Activated naive CD8-positive, alpha-beta T cell treated with anti-CD3 and anti-CD28 coated beads for 36 hours (primary cell): ENCODE measurements at regions not wholly inside any gene's neighbourhood (a gene's known extent, or its start where the extent isn't known, plus 50 kb on each side); places are given as distances from the start of the nearest gene placed in this dataset.
"Not testable (repeated sequence)": the region's sequence is repeated elsewhere in the genome, so short reads cannot be mapped to it uniquely, and the experiment has no call there.

Experiments used
- DNase-seq: peaks from one replicate; pipeline ENCODE4 v3.0.0; 2021
- H3K27ac Mint-ChIP-seq: one replicate; pipeline ENCODE4 v1.8.0; 2022; ENCODE audit warnings: mild to moderate bottlenecking, moderate library complexity, mixed read lengths
- H3K27me3 Mint-ChIP-seq: one replicate; pipeline ENCODE4 v1.8.0; 2022; ENCODE audit warnings: mild to moderate bottlenecking, mixed read lengths
- H3K36me3 Mint-ChIP-seq: one replicate; pipeline ENCODE4 v1.8.0; 2021; ENCODE audit warnings: mild to moderate bottlenecking, mixed read lengths
- H3K4me1 Mint-ChIP-seq: one replicate; pipeline ENCODE4 v1.8.0; 2021; ENCODE audit warnings: mixed read lengths
- H3K4me3 Mint-ChIP-seq: one replicate; pipeline ENCODE4 v1.8.0; 2022; ENCODE audit warnings: mild to moderate bottlenecking, moderate library complexity, mixed read lengths
- H3K9me3 Mint-ChIP-seq: one replicate; pipeline ENCODE4 v1.8.0; 2022; ENCODE audit warnings: mixed read lengths

DNA sequence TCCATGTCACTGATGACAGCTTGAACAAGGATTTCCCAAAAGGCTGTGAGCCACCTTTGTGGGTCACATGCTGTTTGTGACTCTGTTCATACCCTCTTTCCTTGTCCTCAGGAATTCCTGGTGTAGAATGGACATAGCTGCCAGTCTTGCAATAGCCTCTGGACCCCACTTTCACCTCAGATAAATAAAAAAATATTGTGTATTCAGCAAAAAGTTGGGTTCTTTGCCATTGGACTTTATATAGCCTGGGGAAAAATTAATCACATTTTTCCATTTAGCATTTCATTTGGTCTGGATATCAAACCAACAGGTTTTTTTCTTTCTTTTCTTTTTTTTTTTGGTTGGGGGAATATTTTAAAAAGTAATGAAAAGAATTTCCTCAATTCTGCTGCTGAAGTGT, 144.8 kb downstream of the PDCD6IP start:
- H3K27me3 Mint-ChIP-seq, result no peaks in the 10 kb centered on the region
- H3K4me1 Mint-ChIP-seq, result peaks cover 16% of the 10 kb centered on the region
- DNase-seq, result no peak
- H3K9me3 Mint-ChIP-seq, result no peaks in the 10 kb centered on the region
- H3K27ac Mint-ChIP-seq, result no peak overlapping the region
- H3K4me3 Mint-ChIP-seq, result no peak overlapping the region
- no peaks in the 10 kb centered on the region for H3K36me3 Mint-ChIP-seq

GRCh38 chr3:33946612-33947011, 148.2 kb downstream of the PDCD6IP start:
- H3K4me3 Mint-ChIP-seq, H3K27ac Mint-ChIP-seq, H3K9me3 Mint-ChIP-seq: not testable (repeated sequence)

GRCh38 chr3:33947272-33948195, 149.1 kb downstream of the PDCD6IP start:
- no peak for DNase-seq
- Mint-ChIP-seq H3K4me1 (peaks cover 2% of the 10 kb centered on the region), H3K4me3 (no peak overlapping the region), H3K36me3 (no peaks in the 10 kb centered on the region), H3K27me3 (no peaks in the 10 kb centered on the region), H3K9me3 (no peaks in the 10 kb centered on the region), H3K27ac (no peak overlapping the region)

More at GRCh38 chr3:33946612-33947011, 148.2 kb downstream of the PDCD6IP start:
- not testable (repeated sequence) for DNase-seq, H3K36me3 Mint-ChIP-seq, H3K27me3 Mint-ChIP-seq
- peaks cover 10% of the 10 kb centered on the region for H3K4me1 Mint-ChIP-seq

GRCh38 chr3:33949074-33949473, 150.6 kb downstream of the PDCD6IP start:
- H3K27me3 Mint-ChIP-seq, result no peaks in the 10 kb centered on the region
- H3K36me3 Mint-ChIP-seq, result no peaks in the 10 kb centered on the region
- no peaks in the 10 kb centered on the region for H3K9me3 Mint-ChIP-seq
- DNase-seq, result no peak
- no peaks in the 10 kb centered on the region for H3K4me1 Mint-ChIP-seq
- no peak overlapping the region for H3K27ac Mint-ChIP-seq
- H3K4me3 Mint-ChIP-seq, result no peak overlapping the region

DNA sequence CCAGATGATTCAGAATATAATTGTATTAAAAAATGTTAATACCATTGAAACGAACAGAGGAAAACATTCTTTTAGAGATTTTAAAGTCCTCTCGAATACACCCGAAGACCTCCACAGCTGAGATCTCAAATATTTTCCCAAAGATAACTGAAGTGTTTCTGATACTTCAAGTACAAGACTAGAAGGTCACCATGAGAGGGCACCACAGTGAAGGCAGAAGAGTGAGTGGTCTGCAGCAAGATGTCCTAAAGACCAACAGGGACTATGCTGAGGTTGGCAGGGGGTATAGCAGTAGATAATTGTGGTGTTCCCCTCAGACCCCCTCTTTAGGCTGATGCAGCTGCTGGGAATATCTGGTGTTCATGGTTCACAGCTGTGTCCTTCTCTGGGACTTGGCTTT, 156.5 kb downstream of the PDCD6IP start:
- Mint-ChIP-seq H3K27me3 (peaks cover 5% of the 10 kb centered on the region), H3K4me1 (no peaks in the 10 kb centered on the region), H3K4me3 (no peak overlapping the region), H3K36me3 (no peaks in the 10 kb centered on the region), H3K27ac (no peak overlapping the region), H3K9me3 (no peaks in the 10 kb centered on the region)
- DNase-seq, result no peak

GRCh38 chr3:33956206-33956605, 157.8 kb downstream of the PDCD6IP start:
- H3K27me3 Mint-ChIP-seq, result peaks cover 5% of the 10 kb centered on the region
- H3K9me3 Mint-ChIP-seq, result no peaks in the 10 kb centered on the region
- no peaks in the 10 kb centered on the region for H3K4me1 Mint-ChIP-seq
- H3K36me3 Mint-ChIP-seq, result no peaks in the 10 kb centered on the region
- DNase-seq, result no peak
- H3K4me3 Mint-ChIP-seq, result no peak overlapping the region
- no peak overlapping the region for H3K27ac Mint-ChIP-seq

- H3K9me3 Mint-ChIP-seq, result no peaks in the 10 kb centered on the region
- no peaks in the 10 kb centered on the region for H3K4me1 Mint-ChIP-seq
- H3K4me3 Mint-ChIP-seq, result no peak overlapping the region
- H3K27me3 Mint-ChIP-seq, result peaks cover 5% of the 10 kb centered on the region
- DNase-seq, result no peak
- H3K27ac Mint-ChIP-seq, result no peak overlapping the region
- H3K36me3 Mint-ChIP-seq, result no peaks in the 10 kb centered on the region
Measured at GRCh38 chr3:33956776-33957175, 158.3 kb downstream of the PDCD6IP start.

- H3K27me3 Mint-ChIP-seq, result peaks cover 5% of the 10 kb centered on the region
- no peaks in the 10 kb centered on the region for H3K4me1 Mint-ChIP-seq
- no peaks in the 10 kb centered on the region for H3K36me3 Mint-ChIP-seq
- DNase-seq, result no peak
- H3K9me3 Mint-ChIP-seq, result no peaks in the 10 kb centered on the region
- H3K4me3 Mint-ChIP-seq, result no peak overlapping the region
- no peak overlapping the region for H3K27ac Mint-ChIP-seq
Measured at GRCh38 chr3:33957176-33957575, 158.7 kb downstream of the PDCD6IP start.

DNA sequence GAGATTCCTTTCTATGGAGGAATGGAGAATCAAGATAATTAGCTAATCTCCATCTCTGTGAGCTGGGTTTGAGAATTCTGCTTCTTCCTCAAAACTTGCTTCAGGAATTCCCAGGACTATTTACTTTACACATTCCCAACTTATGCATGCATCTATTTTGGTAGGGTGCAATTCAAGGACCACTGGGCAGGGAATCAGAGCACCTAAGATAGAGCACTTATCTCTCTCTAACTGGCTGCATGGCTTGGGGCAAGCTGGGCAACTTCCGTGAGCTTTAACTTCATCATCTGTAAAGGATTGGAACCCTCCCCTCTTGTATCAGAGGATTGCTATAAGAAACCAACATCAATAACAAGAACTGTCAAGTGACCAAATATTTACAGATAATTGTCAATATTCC, 160.2 kb downstream of the PDCD6IP start:
- Mint-ChIP-seq H3K9me3 (no peaks in the 10 kb centered on the region), H3K27me3 (peaks cover 5% of the 10 kb centered on the region), H3K36me3 (no peaks in the 10 kb centered on the region), H3K4me1 (no peaks in the 10 kb centered on the region), H3K4me3 (no peak overlapping the region), H3K27ac (no peak overlapping the region)
- DNase-seq, result no peak

DNA sequence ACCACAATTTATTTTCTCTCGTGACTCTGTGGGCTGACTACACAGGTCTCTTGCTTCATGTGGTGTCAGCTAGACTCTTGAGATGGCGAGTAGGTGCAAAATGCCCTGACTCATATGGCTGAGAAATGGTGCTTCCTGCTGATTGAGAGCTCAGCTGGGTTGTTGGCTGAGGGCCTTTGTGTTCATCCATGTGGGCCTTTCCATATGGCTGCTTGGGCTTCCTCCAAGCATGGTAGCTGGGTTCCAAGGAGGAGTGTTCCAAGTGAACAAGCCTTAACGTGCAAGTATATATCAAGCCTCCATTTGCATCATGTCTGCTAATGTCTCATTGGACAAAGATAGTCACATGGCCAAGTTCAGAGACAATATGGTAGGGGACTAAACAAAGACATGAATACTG, 164.0 kb downstream of the PDCD6IP start:
- peaks cover 5% of the 10 kb centered on the region for H3K27me3 Mint-ChIP-seq
- no peak for DNase-seq
- H3K4me3 Mint-ChIP-seq, result no peak overlapping the region
- no peaks in the 10 kb centered on the region for H3K4me1 Mint-ChIP-seq
- peaks cover 4% of the 10 kb centered on the region for H3K9me3 Mint-ChIP-seq
- no peak overlapping the region for H3K27ac Mint-ChIP-seq
- no peaks in the 10 kb centered on the region for H3K36me3 Mint-ChIP-seq

DNA sequence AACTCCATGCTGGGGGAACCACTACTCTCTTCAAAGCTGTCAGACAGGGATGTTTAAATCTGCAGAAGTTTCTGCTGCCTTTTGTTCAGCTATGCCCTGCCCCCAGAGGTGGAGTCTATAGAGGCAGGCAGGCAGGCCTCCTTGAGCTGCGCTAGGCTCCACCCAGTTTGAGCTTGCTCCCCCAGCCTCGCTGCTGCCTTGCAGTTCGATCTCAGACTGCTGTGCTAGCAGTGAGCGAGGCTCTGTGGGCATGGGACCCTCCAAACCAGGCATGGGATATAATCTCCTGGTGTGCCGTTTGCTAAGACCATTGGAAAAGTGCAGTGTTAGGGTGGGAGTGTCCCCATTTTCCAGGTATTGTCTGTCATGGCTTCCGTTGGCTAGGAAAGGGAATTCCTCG, 171.8 kb downstream of the PDCD6IP start:
- not testable (repeated sequence) for H3K36me3 Mint-ChIP-seq

DNA sequence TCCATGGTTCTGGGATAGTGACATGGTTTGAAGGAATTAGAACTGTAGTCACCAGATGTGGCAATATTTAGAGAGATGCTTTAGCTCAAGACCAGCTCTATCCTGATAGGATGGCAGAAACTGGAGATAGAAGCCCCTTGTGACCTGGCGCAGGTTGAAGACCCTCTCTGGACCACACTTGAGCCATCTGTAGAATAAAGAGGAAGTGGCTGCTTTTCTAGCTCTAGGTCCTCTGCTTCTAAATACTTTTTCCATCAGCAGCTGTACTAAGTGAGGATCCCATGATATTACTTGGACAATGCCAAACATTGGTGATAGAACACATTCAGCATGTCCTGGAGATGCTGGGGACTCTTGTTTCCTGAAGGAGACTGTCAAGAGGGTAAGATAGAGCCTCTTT, 172.6 kb downstream of the PDCD6IP start:
- H3K9me3 Mint-ChIP-seq, result peaks cover 10% of the 10 kb centered on the region
- H3K27me3 Mint-ChIP-seq, result no peaks in the 10 kb centered on the region
- no peak overlapping the region for H3K27ac Mint-ChIP-seq
- H3K4me1 Mint-ChIP-seq, result no peaks in the 10 kb centered on the region
- H3K36me3 Mint-ChIP-seq, result no peaks in the 10 kb centered on the region
- H3K4me3 Mint-ChIP-seq, result no peak overlapping the region
- DNase-seq, result no peak

More for the DNA sequence above, 171.8 kb downstream of the PDCD6IP start:
- H3K4me3 Mint-ChIP-seq, H3K4me1 Mint-ChIP-seq, H3K27me3 Mint-ChIP-seq, DNase-seq, H3K27ac Mint-ChIP-seq: not testable (repeated sequence)
- H3K9me3 Mint-ChIP-seq, result peaks cover 12% of the 10 kb centered on the region

DNA sequence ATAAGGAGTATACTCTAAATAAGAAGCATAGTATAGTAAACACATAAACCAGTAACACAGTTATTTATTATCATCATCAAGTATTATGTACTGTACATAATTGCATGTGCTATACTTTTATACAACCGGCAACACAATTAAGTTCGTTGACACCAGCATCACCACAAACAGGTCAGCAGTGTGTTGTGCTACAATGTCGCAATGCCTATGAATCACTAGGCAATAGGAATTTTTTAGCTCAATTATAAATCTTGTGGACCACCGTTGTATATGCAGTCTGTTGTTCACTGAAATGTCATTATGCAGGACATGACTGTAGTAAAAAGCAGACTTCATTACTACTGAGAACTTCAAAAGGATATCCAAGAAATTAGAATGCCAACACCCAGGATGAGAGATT, 177.0 kb downstream of the PDCD6IP start:
- Mint-ChIP-seq H3K4me1 (no peaks in the 10 kb centered on the region), H3K27ac (no peak overlapping the region), H3K9me3 (peaks cover 7% of the 10 kb centered on the region), H3K4me3 (no peak overlapping the region), H3K27me3 (no peaks in the 10 kb centered on the region), H3K36me3 (no peaks in the 10 kb centered on the region)
- no peak for DNase-seq

DNA sequence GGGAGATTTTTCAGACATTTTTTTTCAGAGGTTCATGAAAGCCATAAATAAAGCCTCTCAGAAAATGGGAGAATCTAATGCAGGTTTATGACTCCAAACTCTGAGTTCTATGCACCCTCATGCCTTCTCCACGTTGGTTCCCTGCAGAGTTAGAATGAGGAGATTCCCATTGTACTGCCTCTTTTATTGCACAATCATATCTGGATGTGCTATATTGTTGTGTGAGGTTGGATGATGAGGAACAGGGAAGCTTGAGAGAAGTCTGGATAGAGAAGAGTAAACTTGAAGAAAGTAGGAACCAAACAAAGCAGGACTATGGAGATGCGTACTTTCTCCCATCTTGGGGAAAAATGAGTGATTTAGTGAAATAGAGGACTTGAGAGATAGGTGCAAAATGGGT, 178.8 kb downstream of the PDCD6IP start:
- Mint-ChIP-seq H3K4me1 (no peaks in the 10 kb centered on the region), H3K9me3 (no peaks in the 10 kb centered on the region), H3K36me3 (no peaks in the 10 kb centered on the region), H3K27ac (no peak overlapping the region), H3K27me3 (no peaks in the 10 kb centered on the region), H3K4me3 (no peak overlapping the region)
- no peak for DNase-seq

GRCh38 chr3:33980252-33980651, 181.8 kb downstream of the PDCD6IP start:
- Mint-ChIP-seq H3K4me3 (no peak overlapping the region), H3K27ac (no peak overlapping the region), H3K36me3 (no peaks in the 10 kb centered on the region), H3K27me3 (no peaks in the 10 kb centered on the region), H3K4me1 (no peaks in the 10 kb centered on the region), H3K9me3 (no peaks in the 10 kb centered on the region)
- DNase-seq, result no peak

DNA sequence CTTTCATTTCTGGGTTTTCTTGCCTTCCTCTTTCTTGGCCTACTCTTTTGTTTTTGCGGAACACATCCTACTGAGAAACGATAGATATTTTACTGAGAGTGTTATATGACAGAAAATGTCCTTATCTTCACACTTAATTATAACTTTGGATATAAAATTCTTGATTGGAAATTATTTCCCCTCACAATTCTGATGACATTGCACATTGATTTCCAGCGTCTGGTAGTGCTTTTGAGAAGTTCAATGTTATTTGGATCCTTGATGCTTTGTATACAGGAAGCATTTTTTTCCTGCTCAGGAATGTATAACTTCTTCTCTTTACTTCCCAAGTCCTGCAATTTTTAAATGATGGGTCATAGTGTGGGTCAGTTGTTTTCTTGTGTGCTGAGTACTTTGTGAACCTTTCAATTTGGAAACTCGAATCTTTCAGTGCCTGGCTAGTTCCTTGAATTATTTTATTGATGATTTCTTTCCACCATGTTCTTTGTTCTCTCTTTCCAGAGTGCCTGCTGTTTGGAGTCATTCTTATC, 183.9 kb downstream of the PDCD6IP start:
- Mint-ChIP-seq H3K9me3 (no peaks in the 10 kb centered on the region), H3K4me3 (no peak overlapping the region), H3K36me3 (no peaks in the 10 kb centered on the region), H3K27ac (no peak overlapping the region), H3K27me3 (no peaks in the 10 kb centered on the region), H3K4me1 (peaks cover 5% of the 10 kb centered on the region)
- DNase-seq, result no peak
